BJ (cell line): ENCODE measurements at regions not wholly inside any gene's neighbourhood (a gene's known extent, or its start where the extent isn't known, plus 50 kb on each side); places are given as distances from the start of the nearest gene placed in this dataset.

Experiments
- CTCF ChIA-PET: fragments of 350-600 bp; formaldehyde crosslinking; extraction: SDS; loops from one replicate; lab custom pipeline; 2021; ENCODE audit warnings: antibody characterized with exemption, inconsistent platforms; lab: Yijun Ruan, JAX
- POLR2A ChIA-PET: fragments of 300-600 bp; sonication (Branson Sonifier 250); formaldehyde crosslinking; extraction: SDS; loops from one replicate; lab custom pipeline; 2021; ENCODE audit warnings: antibody characterized with exemption; lab: Charles Lee
- DNase-seq: peaks from one replicate; pipeline ENCODE4 v3.0.0-alpha.2; 2011; ENCODE audit warnings: low read depth
- H3K27me3 ChIP-seq: 2 replicates; pipeline ENCODE4 v1.6.0; 2011; ENCODE audit warnings: low read length; ENCODE audit not compliant: control insufficient read depth, insufficient read depth
- H3K36me3 ChIP-seq: 2 replicates; pipeline ENCODE4 v1.5.1; 2011; ENCODE audit warnings: low read length; ENCODE audit not compliant: control insufficient read depth, insufficient read depth
- H3K4me3 ChIP-seq: 2 replicates; pipeline ENCODE4 v1.5.1; 2011; ENCODE audit warnings: low read depth, mild to moderate bottlenecking, control low read depth, low read length
- CTCF ChIP-seq: IDR thresholded peaks from 2 replicates; pipeline ENCODE4 v1.5.1; 2011; ENCODE audit warnings: low read depth, mild to moderate bottlenecking, control low read depth, inconsistent platforms, low read length, moderate library complexity; ENCODE audit not compliant: insufficient read depth

GRCh38 chr5:27353970-27354369 is 315.6 kb upstream of the CDH9 start:
- H3K27me3 ChIP-seq: no peaks in the 10 kb centered on the region
- no peak overlapping the region for H3K4me3 ChIP-seq
- ChIA-PET POLR2A (no interaction called here), CTCF (no interaction called here)
- H3K36me3 ChIP-seq: no peaks in the 10 kb centered on the region
- no peak for TF ChIP-seq CTCF
- no peak for DNase-seq

DNA sequence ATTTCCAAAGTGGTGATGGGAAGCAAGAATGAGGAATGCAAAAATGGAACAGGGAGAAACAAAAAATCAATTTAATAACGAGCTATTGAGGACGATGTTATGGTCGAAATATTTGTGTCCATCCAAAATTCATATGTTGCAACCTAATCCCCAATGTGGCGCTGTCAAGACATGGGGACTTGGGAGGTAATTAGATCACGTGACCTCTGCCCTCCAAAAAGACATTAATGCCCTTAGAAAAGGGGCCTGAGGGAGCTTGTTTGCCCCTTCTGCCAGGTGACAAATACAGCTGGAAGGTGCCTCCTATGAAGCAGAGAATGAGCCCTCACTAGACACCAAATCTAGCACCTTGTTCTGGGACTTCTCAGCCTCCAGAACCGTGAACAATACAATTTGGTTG is 315.2 kb upstream of the CDH9 start:
- Histone ChIP-seq H3K4me3 (no peak overlapping the region), H3K36me3 (no peaks in the 10 kb centered on the region), H3K27me3 (no peaks in the 10 kb centered on the region)
- TF ChIP-seq CTCF: no peak
- POLR2A ChIA-PET: no interaction called here
- no peak for DNase-seq
- CTCF ChIA-PET: no interaction called here

DNA sequence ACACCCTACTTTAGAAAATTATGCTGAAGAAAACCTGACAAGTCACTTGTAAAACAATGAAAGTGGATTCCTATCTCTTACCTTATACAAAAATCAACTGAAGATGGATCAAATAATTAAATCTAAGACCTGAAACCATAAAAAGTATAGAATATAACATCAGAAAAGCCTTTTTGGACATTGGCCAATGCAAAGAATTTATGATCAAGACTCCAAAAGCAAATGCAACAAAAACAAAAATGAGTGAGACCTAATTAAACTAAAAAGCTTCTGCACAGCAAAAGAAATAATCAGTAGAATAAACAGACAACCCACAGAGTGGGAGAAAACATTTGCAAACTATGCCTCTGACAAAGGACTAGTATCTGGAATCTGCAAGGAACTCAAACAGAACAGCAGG is 303.0 kb upstream of the CDH9 start:
- no peak overlapping the region for H3K4me3 ChIP-seq
- POLR2A ChIA-PET: no interaction called here
- H3K27me3 ChIP-seq: no peaks in the 10 kb centered on the region
- CTCF ChIA-PET: no interaction called here
- no peaks in the 10 kb centered on the region for H3K36me3 ChIP-seq
- no peak for TF ChIP-seq CTCF
- no peak for DNase-seq

DNA sequence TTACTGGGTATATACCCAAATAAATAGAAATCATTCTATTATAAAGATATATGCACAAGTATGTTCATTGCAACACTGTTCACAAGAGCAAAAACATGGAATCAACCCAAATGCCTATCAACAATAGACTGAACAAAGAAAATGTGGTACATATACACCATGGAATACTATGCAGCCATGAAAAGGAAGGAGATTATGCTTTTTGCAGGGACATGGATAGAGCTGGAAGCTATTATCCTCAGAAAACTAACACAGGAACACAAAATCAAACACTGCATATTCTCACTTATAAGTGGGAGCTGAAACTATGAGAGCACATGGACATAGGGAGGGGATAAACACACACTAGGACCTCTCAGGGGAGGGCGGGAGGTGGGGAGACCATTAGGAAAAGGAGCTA is 298.4 kb upstream of the CDH9 start:
- Histone ChIP-seq H3K36me3 (no peaks in the 10 kb centered on the region), H3K4me3 (no peak overlapping the region), H3K27me3 (no peaks in the 10 kb centered on the region)
- DNase-seq: no peak
- ChIA-PET POLR2A (no interaction called here), CTCF (no interaction called here)
- no peak for TF ChIP-seq CTCF

GRCh38 chr5:27328480-27328879 is 290.1 kb upstream of the CDH9 start:
- Histone ChIP-seq H3K4me3 (no peak overlapping the region), H3K27me3 (no peaks in the 10 kb centered on the region), H3K36me3 (no peaks in the 10 kb centered on the region)
- ChIA-PET CTCF (no interaction called here), POLR2A (interaction anchor here (0.6 kb wide), 1 partner anchor 23 kb away, joined by 3 read pairs; no protein-coding TSS in a partner anchor)
- TF ChIP-seq CTCF: no peak
- DNase-seq: peak; percentile 60
